ENCODE measurements at regions not wholly inside any gene's neighbourhood (a gene's known extent, or its start where the extent isn't known, plus 50 kb on each side); places are given as distances from the start of the nearest gene placed in this dataset.

- TF ChIP-seq EP300 (IDR thresholded peaks at IDR 0.05) (no peak), CTCF (IDR thresholded peaks at IDR 0.05) (no peak), POLR2AphosphoS5 (IDR thresholded peaks at IDR 0.05) (no peak), POLR2A (IDR thresholded peaks at IDR 0.05) (no peak)
These were observed 179.9 kb upstream of the NR3C1 start for GRCh38 chr5:143583409-143583808.

Measured in gastroesophageal sphincter (tissue), 3 donors.